Stimulated activated memory B cell treated with anti-CD40 and anti-IgM and Interleukin-4, amounts not matched to agents 10 μg/mL and 1 μg/mL and 100 μg/mL, for 72 hours (primary cell): ENCODE measurements at regions not wholly inside any gene's neighbourhood (a gene's known extent, or its start where the extent isn't known, plus 50 kb on each side); places are given as distances from the start of the nearest gene placed in this dataset.
"Not testable (repeated sequence)": the region's sequence is repeated elsewhere in the genome, so short reads cannot be mapped to it uniquely, and the experiment has no call there.

Experiments
- ATAC-seq: fragments of 150-1000 bp; cut with Tn5 transposase; 2 replicates; pipeline ENCODE4 v1.10.0; 2021
- H3K27ac Mint-ChIP-seq: one replicate; pipeline ENCODE4 v1.8.0; 2022; ENCODE audit warnings: mild to moderate bottlenecking, mixed read lengths
- H3K27me3 Mint-ChIP-seq: one replicate; pipeline ENCODE4 v1.8.0; 2022; ENCODE audit warnings: mixed read lengths
- H3K36me3 Mint-ChIP-seq: one replicate; pipeline ENCODE4 v1.8.0; 2022; ENCODE audit warnings: mixed read lengths
- H3K4me1 Mint-ChIP-seq: one replicate; pipeline ENCODE4 v1.8.0; 2022; ENCODE audit warnings: mixed read lengths
- H3K4me3 Mint-ChIP-seq: one replicate; pipeline ENCODE4 v1.8.0; 2022; ENCODE audit warnings: mild to moderate bottlenecking, moderate library complexity, mixed read lengths
- H3K9me3 Mint-ChIP-seq: one replicate; pipeline ENCODE4 v1.8.0; 2022; ENCODE audit warnings: mixed read lengths

GRCh38 chr20:48455651-48456365 lies 372.0 kb downstream of the PREX1 start:
- no peak for ATAC-seq
- Mint-ChIP-seq H3K36me3 (no peaks in the 10 kb centered on the region), H3K27ac (no peak overlapping the region), H3K4me1 (peaks cover 31% of the 10 kb centered on the region), H3K4me3 (no peak overlapping the region), H3K9me3 (peaks cover 3% of the 10 kb centered on the region), H3K27me3 (peaks cover 39% of the 10 kb centered on the region)

DNA sequence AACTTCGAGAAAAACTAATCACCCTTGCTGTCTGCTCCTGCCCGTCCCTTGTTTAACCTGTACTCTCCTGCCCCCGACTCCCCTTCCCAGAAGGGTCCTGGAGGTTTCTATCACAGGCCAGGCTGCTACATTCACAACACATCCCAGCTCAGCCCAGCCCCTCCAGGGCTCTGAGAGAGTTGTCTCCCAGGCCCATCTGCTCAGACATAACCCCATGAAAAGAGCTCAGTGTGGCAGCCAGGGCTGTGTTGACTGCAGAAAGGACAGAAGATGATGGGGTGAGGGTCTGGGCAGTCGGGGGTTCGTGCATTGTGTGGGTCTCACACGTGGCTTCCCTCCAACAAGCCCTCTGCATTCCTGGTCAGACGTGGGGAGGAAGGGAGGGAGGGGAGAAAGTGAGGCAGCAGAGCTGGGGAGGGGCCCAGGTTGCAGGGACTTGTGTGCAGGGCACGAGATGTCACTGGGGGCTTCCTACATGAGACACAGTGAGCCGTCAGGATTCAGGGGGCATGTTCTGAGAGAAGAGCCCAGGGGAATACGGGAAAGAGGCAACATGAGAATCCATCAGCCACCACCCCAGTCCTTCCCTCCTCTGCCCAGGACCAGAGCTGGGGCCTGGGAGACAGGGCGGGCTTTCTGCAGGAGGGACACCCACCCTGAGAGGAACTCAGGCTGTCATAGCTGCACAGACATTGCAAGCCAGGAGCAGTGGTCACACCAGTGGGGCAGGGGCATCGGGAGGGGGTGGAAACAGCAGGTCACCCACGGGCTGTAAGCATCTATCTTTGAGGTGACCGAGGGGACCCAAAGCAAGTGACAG lies 372.9 kb downstream of the PREX1 start:
- peaks cover 38% of the 10 kb centered on the region for H3K27me3 Mint-ChIP-seq
- no peak for ATAC-seq
- H3K4me3 Mint-ChIP-seq = no peak overlapping the region
- H3K36me3 Mint-ChIP-seq = no peaks in the 10 kb centered on the region
- H3K4me1 Mint-ChIP-seq = peaks cover 23% of the 10 kb centered on the region
- H3K27ac Mint-ChIP-seq = no peak overlapping the region
- peaks cover 3% of the 10 kb centered on the region for H3K9me3 Mint-ChIP-seq

DNA sequence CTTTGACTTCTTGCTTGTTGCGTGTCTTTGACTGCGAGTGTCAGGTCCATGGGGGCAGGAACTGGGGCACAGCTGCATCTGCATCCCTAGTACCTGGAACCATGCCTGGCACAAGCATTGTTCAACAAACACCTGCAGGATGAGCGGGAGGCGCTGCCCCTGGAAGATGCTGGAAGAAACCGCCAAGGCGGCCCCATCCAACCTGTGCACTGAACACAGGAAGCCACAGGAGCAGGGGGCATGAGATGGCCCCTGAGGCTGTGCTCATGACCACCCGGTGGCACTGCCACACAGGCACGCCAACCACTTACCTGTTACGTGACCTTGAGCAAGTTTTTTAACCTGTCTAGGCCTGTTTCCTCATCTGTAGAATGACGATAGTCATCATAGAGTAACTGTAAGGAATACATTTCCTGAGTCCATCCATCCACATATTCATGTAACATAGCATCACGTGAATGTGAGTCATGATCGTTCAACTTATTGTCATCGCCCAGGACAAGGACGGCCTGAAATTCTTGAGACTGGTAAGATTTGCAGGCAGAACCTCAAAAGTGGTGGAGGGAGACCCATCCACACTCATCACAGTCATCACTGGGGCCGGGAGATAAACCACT lies 374.2 kb downstream of the PREX1 start:
- H3K4me1 Mint-ChIP-seq = peaks cover 23% of the 10 kb centered on the region
- H3K36me3 Mint-ChIP-seq = no peaks in the 10 kb centered on the region
- no peak overlapping the region for H3K27ac Mint-ChIP-seq
- no peak for ATAC-seq
- peaks cover 3% of the 10 kb centered on the region for H3K9me3 Mint-ChIP-seq
- H3K27me3 Mint-ChIP-seq = peaks cover 48% of the 10 kb centered on the region
- H3K4me3 Mint-ChIP-seq = no peak overlapping the region

DNA sequence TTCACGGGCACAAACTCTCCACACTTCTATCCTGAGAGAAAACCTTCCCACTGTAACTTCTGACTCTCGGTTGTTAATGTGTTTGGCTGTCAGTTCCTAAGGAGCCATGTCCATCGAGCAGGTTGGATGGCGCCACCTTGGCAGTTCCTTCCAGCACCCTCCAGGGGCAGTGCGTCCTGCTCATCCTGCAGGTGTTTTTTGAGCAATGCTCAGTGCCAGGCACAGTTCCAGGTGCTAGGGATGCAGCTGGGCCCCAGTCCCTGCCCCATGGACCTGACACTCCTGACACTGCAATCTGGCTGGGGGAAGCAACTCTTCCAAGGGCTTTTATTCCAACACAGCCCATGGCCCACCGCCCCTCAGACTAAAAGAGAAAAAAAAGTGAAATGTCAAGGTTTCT lies 376.4 kb downstream of the PREX1 start:
- Mint-ChIP-seq H3K9me3 (peaks cover 3% of the 10 kb centered on the region), H3K27me3 (peaks cover 56% of the 10 kb centered on the region), H3K4me3 (no peak overlapping the region), H3K36me3 (no peaks in the 10 kb centered on the region), H3K4me1 (peaks cover 9% of the 10 kb centered on the region), H3K27ac (no peak overlapping the region)
- no peak for ATAC-seq

GRCh38 chr20:48448666-48449600 lies 378.9 kb downstream of the PREX1 start:
- Mint-ChIP-seq H3K27me3 (peaks cover 60% of the 10 kb centered on the region), H3K9me3 (peaks cover 11% of the 10 kb centered on the region), H3K27ac (no peak overlapping the region), H3K4me1 (no peaks in the 10 kb centered on the region), H3K36me3 (peaks cover 11% of the 10 kb centered on the region), H3K4me3 (no peak overlapping the region)
- peak; percentile 54 for ATAC-seq

GRCh38 chr20:48447456-48447855 lies 380.3 kb downstream of the PREX1 start:
- Mint-ChIP-seq H3K27me3 (peaks cover 61% of the 10 kb centered on the region), H3K4me1 (no peaks in the 10 kb centered on the region), H3K9me3 (peaks cover 17% of the 10 kb centered on the region), H3K27ac (no peak overlapping the region), H3K36me3 (peaks cover 14% of the 10 kb centered on the region), H3K4me3 (no peak overlapping the region)
- peak; percentile 27 for ATAC-seq

DNA sequence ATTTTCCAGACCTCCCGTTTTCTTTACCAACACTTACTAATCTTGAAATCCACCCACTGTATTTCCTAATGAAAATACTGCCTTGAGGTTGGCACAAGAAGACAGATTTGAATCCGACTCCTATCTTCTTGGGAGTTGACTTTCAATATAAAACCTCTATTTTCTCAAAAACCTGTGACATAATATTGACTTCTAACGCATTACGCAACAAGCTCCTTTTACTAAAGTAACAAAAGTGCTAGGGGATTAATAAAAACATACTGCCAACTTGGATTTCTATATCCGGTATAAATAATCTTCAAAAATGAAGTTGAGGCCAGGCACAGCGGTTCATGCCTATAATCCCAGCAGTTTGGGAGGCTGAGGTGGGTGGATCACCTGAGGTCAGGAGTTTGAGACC lies 382.0 kb downstream of the PREX1 start:
- Mint-ChIP-seq H3K9me3 (peaks cover 14% of the 10 kb centered on the region), H3K36me3 (peaks cover 14% of the 10 kb centered on the region), H3K27ac (no peak overlapping the region), H3K27me3 (peaks cover 72% of the 10 kb centered on the region), H3K4me1 (no peaks in the 10 kb centered on the region), H3K4me3 (no peak overlapping the region)
- no peak for ATAC-seq

DNA sequence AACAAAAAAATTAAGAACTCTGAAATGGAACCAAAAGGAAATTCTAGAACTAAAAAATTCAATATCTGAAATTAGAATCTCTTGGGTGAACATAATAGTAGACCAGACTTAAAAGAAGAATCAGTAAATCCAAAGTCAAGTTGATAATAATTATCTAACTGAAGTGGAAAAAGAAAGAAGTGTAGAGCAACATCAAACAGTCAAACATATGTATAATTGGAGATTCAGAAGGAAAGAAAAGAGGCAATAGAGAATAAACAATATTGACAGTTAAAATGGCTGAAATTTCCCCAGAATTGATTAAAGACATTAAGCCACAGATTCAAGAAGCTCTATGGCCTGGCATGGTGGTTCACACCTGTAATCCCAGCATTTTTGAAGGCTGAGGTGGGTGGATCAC lies 383.6 kb downstream of the PREX1 start:
- H3K4me3 Mint-ChIP-seq = no peak overlapping the region
- peaks cover 14% of the 10 kb centered on the region for H3K9me3 Mint-ChIP-seq
- peaks cover 14% of the 10 kb centered on the region for H3K36me3 Mint-ChIP-seq
- H3K27me3 Mint-ChIP-seq = peaks cover 85% of the 10 kb centered on the region
- no peak for ATAC-seq
- H3K4me1 Mint-ChIP-seq = no peaks in the 10 kb centered on the region
- no peak overlapping the region for H3K27ac Mint-ChIP-seq

- Mint-ChIP-seq H3K9me3 (peaks cover 18% of the 10 kb centered on the region), H3K27me3 (peaks cover 73% of the 10 kb centered on the region), H3K4me3 (no peak overlapping the region), H3K4me1 (no peaks in the 10 kb centered on the region), H3K36me3 (peaks cover 18% of the 10 kb centered on the region), H3K27ac (no peak overlapping the region)
- ATAC-seq = no peak
Observed at GRCh38 chr20:48440916-48441315, 386.9 kb downstream of the PREX1 start.

DNA sequence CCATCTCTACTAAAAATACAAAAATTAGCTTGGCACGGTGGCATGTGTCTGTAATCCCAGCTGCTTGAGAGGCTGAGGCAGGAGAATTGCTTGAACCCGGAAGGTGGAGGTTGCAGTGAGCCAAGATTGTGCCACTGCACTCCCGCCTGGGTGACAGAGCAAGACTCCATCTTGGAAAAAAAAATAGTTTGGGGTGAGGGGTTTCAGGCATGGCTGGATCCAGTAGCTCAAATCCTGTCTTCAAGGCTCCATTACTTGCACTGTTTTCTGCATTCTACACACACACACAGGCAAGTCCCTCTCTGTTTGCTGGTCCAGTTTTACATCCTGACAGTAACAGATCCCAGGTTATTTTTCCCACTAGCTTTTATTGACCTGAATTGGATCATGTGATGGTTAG lies 387.5 kb downstream of the PREX1 start:
- H3K4me3 Mint-ChIP-seq, H3K4me1 Mint-ChIP-seq, H3K27ac Mint-ChIP-seq, ATAC-seq: not testable (repeated sequence)
- peaks cover 66% of the 10 kb centered on the region for H3K27me3 Mint-ChIP-seq
- H3K36me3 Mint-ChIP-seq = peaks cover 14% of the 10 kb centered on the region
- peaks cover 14% of the 10 kb centered on the region for H3K9me3 Mint-ChIP-seq

- Mint-ChIP-seq H3K4me3 (no peak overlapping the region), H3K9me3 (peaks cover 4% of the 10 kb centered on the region), H3K4me1 (no peaks in the 10 kb centered on the region), H3K36me3 (peaks cover 4% of the 10 kb centered on the region), H3K27me3 (peaks cover 43% of the 10 kb centered on the region), H3K27ac (no peak overlapping the region)
- ATAC-seq = no peak
Observed at GRCh38 chr20:48437146-48437545, 390.7 kb downstream of the PREX1 start.

DNA sequence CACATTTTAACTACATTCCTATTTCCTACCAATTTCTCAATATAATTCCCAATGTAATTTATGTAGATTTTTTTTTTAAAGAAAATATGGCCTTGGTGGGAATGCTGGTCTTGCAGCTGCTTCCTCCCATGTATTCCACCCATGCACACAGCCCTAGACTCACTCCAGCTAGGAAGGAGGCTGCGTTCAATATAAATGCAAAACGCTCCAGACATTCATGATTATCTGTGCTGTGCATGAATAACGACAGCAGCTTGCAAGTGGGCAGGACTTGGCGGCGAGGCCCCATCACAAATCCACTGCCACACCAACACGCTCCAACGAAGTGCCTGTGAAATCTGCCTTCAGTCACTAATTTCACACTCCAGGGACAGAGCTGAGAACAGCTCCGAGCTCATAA lies 391.2 kb downstream of the PREX1 start:
- not testable (repeated sequence) for H3K4me1 Mint-ChIP-seq, H3K4me3 Mint-ChIP-seq, ATAC-seq, H3K9me3 Mint-ChIP-seq, H3K36me3 Mint-ChIP-seq, H3K27ac Mint-ChIP-seq
- peaks cover 39% of the 10 kb centered on the region for H3K27me3 Mint-ChIP-seq

GRCh38 chr20:48433178-48433577 lies 394.6 kb downstream of the PREX1 start:
- no peak overlapping the region for H3K4me3 Mint-ChIP-seq
- peaks cover 8% of the 10 kb centered on the region for H3K4me1 Mint-ChIP-seq
- no peaks in the 10 kb centered on the region for H3K36me3 Mint-ChIP-seq
- peaks cover 5% of the 10 kb centered on the region for H3K27me3 Mint-ChIP-seq
- peaks cover 11% of the 10 kb centered on the region for H3K9me3 Mint-ChIP-seq
- no peak overlapping the region for H3K27ac Mint-ChIP-seq
- ATAC-seq = no peak

- ATAC-seq = no peak
- H3K36me3 Mint-ChIP-seq = no peaks in the 10 kb centered on the region
- H3K4me1 Mint-ChIP-seq = peaks cover 8% of the 10 kb centered on the region
- H3K4me3 Mint-ChIP-seq = no peak overlapping the region
- peaks cover 9% of the 10 kb centered on the region for H3K9me3 Mint-ChIP-seq
- no peaks in the 10 kb centered on the region for H3K27me3 Mint-ChIP-seq
- H3K27ac Mint-ChIP-seq = no peak overlapping the region
Observed at GRCh38 chr20:48432494-48432832, 395.3 kb downstream of the PREX1 start.
